ENCODE measurements at regions not wholly inside any gene's neighbourhood (a gene's known extent, or its start where the extent isn't known, plus 50 kb on each side); places are given as distances from the start of the nearest gene placed in this dataset.

DNA sequence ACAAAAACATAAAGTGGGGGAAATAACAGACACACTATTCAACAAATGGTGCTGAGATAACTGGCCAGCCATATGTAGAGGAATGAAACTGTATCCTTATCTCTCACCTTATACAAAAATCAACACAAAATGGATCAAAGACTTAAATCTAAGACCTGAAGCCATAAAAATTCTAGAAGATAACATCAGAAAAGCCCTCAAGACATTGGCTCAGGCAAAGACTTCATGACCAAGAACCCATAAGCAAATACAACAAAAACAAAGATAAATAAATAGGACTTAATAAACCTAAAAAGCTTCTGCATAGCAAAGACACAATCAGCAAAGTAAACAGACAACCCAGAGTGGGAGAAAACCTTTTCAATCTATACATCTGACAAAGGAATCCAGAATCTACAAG is 278.9 kb downstream of the PIK3C3 start:
- Histone ChIP-seq H3K36me3 (no peaks in the 10 kb centered on the region), H3K27ac (no peak overlapping the region), H3K9me3 (no peaks in the 10 kb centered on the region), H3K4me1 (replicated peaks) (no peaks in the 10 kb centered on the region), H3K27me3 (replicated peaks; ENCODE audit: insufficient read depth) (no peaks in the 10 kb centered on the region), H3K4me3 (no peak overlapping the region)
- no peak for TF ChIP-seq POLR2AphosphoS5 (IDR thresholded peaks at IDR 0.05)
- TF ChIP-seq POLR2A (IDR thresholded peaks at IDR 0.05) = no peak
- no peak for TF ChIP-seq CTCF (IDR thresholded peaks at IDR 0.05)
- intact Hi-C loops (cut with DNase I) = no loop called here
- no peak for DNase-seq (ENCODE audit: low spot score)

GRCh38 chr18:42242758-42243157 is 287.7 kb downstream of the PIK3C3 start:
- intact Hi-C loops (cut with DNase I) = no loop called here
- no peak for DNase-seq (ENCODE audit: low spot score)
- Histone ChIP-seq H3K27ac (no peak overlapping the region), H3K9me3 (no peaks in the 10 kb centered on the region), H3K4me3 (no peak overlapping the region), H3K27me3 (replicated peaks; ENCODE audit: insufficient read depth) (no peaks in the 10 kb centered on the region), H3K36me3 (no peaks in the 10 kb centered on the region), H3K4me1 (replicated peaks) (no peaks in the 10 kb centered on the region)
- 44% methylated on average over 5 of the region's 5 CpGs for WGBS
- no peak for TF ChIP-seq CTCF (IDR thresholded peaks at IDR 0.05)
- no peak for TF ChIP-seq POLR2AphosphoS5 (IDR thresholded peaks at IDR 0.05)
- no peak for TF ChIP-seq POLR2A (IDR thresholded peaks at IDR 0.05)

GRCh38 chr18:42245137-42245536 is 290.1 kb downstream of the PIK3C3 start:
- no peak overlapping the region for H3K4me3 ChIP-seq
- TF ChIP-seq CTCF (IDR thresholded peaks at IDR 0.05) (no peak), POLR2A (IDR thresholded peaks at IDR 0.05) (no peak), POLR2AphosphoS5 (IDR thresholded peaks at IDR 0.05) (no peak)
- no peaks in the 10 kb centered on the region for H3K4me1 ChIP-seq (replicated peaks)
- intact Hi-C loops (cut with DNase I) = no loop called here
- no peaks in the 10 kb centered on the region for H3K36me3 ChIP-seq
- H3K9me3 ChIP-seq = no peaks in the 10 kb centered on the region
- DNase-seq (ENCODE audit: low spot score) = no peak
- H3K27ac ChIP-seq = no peak overlapping the region
- H3K27me3 ChIP-seq (replicated peaks; ENCODE audit: insufficient read depth) = no peaks in the 10 kb centered on the region
- 92% methylated on average over 4 of the region's 4 CpGs for WGBS

- no peak for DNase-seq (ENCODE audit: low spot score)
Measured at GRCh38 chr18:42255908-42256765, 301.1 kb downstream of the PIK3C3 start.

More at GRCh38 chr18:42255908-42256765, 301.1 kb downstream of the PIK3C3 start:
- Histone ChIP-seq H3K9me3 (no peaks in the 10 kb centered on the region), H3K27me3 (replicated peaks; ENCODE audit: insufficient read depth) (no peaks in the 10 kb centered on the region), H3K36me3 (no peaks in the 10 kb centered on the region), H3K4me3 (no peak overlapping the region), H3K4me1 (replicated peaks) (no peaks in the 10 kb centered on the region), H3K27ac (no peak overlapping the region)
- TF ChIP-seq CTCF (IDR thresholded peaks at IDR 0.05) (no peak), POLR2AphosphoS5 (IDR thresholded peaks at IDR 0.05) (no peak), POLR2A (IDR thresholded peaks at IDR 0.05) (no peak)
- intact Hi-C loops (cut with DNase I) = no loop called here
- WGBS = 54% methylated on average over 5 of the region's 5 CpGs
